GM21360 (cell line): ENCODE measurements at regions not wholly inside any gene's neighbourhood (a gene's known extent, or its start where the extent isn't known, plus 50 kb on each side); places are given as distances from the start of the nearest gene placed in this dataset.

ENCODE experiments used
- ATAC-seq: cut with Tn5 transposase; IDR thresholded peaks from one replicate; pipeline ENCODE4 v1.9.1; 2021; ENCODE audit warnings: mild to moderate bottlenecking, moderate library complexity; ENCODE audit not compliant: unreplicated experiment

- no peak for ATAC-seq
Observed at GRCh38 chr1:184141361-184141880, 89.9 kb downstream of the TSEN15 start.

- no peak for ATAC-seq
Observed at GRCh38 chr1:184143449-184143848, 91.9 kb downstream of the TSEN15 start.

- no peak for ATAC-seq
Observed at GRCh38 chr1:184145083-184145482, 93.6 kb downstream of the TSEN15 start.

- no peak for ATAC-seq
Observed at GRCh38 chr1:184146202-184146601, 94.7 kb downstream of the TSEN15 start.

- no peak for ATAC-seq
Observed at GRCh38 chr1:184150776-184151531, 99.4 kb downstream of the TSEN15 start.

- no peak for ATAC-seq
Observed at GRCh38 chr1:184152434-184152898, 100.9 kb downstream of the TSEN15 start.

- no peak for ATAC-seq
Observed at GRCh38 chr1:184152974-184153373, 101.4 kb downstream of the TSEN15 start.

GRCh38 chr1:184153731-184154130, 102.2 kb downstream of the TSEN15 start:
- no peak for ATAC-seq

- no peak for ATAC-seq
Observed at GRCh38 chr1:184156521-184157393, 105.2 kb downstream of the TSEN15 start.

GRCh38 chr1:184157394-184157742, 105.8 kb downstream of the TSEN15 start:
- no peak for ATAC-seq

- no peak for ATAC-seq
Observed at GRCh38 chr1:184158896-184159681, 107.6 kb downstream of the TSEN15 start.

GRCh38 chr1:184160236-184160635, 108.7 kb downstream of the TSEN15 start:
- ATAC-seq = no peak

GRCh38 chr1:184161071-184161698, 109.7 kb downstream of the TSEN15 start:
- ATAC-seq = no peak

GRCh38 chr1:184162281-184162680, 110.8 kb downstream of the TSEN15 start:
- ATAC-seq = no peak

- ATAC-seq = peak; percentile 91
Observed at GRCh38 chr1:184163674-184164465, 112.3 kb downstream of the TSEN15 start.

- ATAC-seq = no peak
Observed at GRCh38 chr1:184164536-184164935, 113.0 kb downstream of the TSEN15 start.

- no peak for ATAC-seq
Observed at GRCh38 chr1:184166485-184166884, 115.0 kb downstream of the TSEN15 start.

- no peak for ATAC-seq
Observed at GRCh38 chr1:184167352-184167751, 115.8 kb downstream of the TSEN15 start.

GRCh38 chr1:184170719-184171118, 119.2 kb downstream of the TSEN15 start:
- no peak for ATAC-seq

- no peak for ATAC-seq
Observed at GRCh38 chr1:184176058-184176457, 124.5 kb downstream of the TSEN15 start.
